GM13976 (cell line): ENCODE measurements at regions not wholly inside any gene's neighbourhood (a gene's known extent, or its start where the extent isn't known, plus 50 kb on each side); places are given as distances from the start of the nearest gene placed in this dataset.
"Not testable (repeated sequence)": the region's sequence is repeated elsewhere in the genome, so short reads cannot be mapped to it uniquely, and the experiment has no call there.

Experiments used
- DNase-seq: peaks from one replicate; pipeline ENCODE4 v3.0.0; 2012; ENCODE audit warnings: low spot score
- in situ Hi-C: fragments of 300-500 bp; cut with MboI; formaldehyde crosslinking; loops from one replicate; pipeline ENCODE4 v1.12.0; 2022; ENCODE audit warnings: low sequenced_read_pairs, mixed read lengths, inconsistent platforms; ENCODE audit not compliant: unreplicated experiment
- TF ChIP-seq, protein P1 (sequence below): IDR thresholded peaks from 2 replicates; pipeline ENCODE4 v1.5.1; 2012; ENCODE audit warnings: borderline replicate concordance, mild to moderate bottlenecking; ENCODE audit not compliant: insufficient read depth; ENCODE audit errors: extremely low read depth, missing control alignments, control extremely low read depth

GRCh38 chr13:61531383-61532065 lies 115.9 kb upstream of the PCDH20 start:
- no peak for DNase-seq
- in situ Hi-C loops = no loop called here
- TF ChIP-seq, protein P1, sequence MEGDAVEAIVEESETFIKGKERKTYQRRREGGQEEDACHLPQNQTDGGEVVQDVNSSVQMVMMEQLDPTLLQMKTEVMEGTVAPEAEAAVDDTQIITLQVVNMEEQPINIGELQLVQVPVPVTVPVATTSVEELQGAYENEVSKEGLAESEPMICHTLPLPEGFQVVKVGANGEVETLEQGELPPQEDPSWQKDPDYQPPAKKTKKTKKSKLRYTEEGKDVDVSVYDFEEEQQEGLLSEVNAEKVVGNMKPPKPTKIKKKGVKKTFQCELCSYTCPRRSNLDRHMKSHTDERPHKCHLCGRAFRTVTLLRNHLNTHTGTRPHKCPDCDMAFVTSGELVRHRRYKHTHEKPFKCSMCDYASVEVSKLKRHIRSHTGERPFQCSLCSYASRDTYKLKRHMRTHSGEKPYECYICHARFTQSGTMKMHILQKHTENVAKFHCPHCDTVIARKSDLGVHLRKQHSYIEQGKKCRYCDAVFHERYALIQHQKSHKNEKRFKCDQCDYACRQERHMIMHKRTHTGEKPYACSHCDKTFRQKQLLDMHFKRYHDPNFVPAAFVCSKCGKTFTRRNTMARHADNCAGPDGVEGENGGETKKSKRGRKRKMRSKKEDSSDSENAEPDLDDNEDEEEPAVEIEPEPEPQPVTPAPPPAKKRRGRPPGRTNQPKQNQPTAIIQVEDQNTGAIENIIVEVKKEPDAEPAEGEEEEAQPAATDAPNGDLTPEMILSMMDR = no peak

GRCh38 chr13:61519214-61519613 lies 103.6 kb upstream of the PCDH20 start:
- in situ Hi-C loops, DNase-seq: not testable (repeated sequence)

DNA sequence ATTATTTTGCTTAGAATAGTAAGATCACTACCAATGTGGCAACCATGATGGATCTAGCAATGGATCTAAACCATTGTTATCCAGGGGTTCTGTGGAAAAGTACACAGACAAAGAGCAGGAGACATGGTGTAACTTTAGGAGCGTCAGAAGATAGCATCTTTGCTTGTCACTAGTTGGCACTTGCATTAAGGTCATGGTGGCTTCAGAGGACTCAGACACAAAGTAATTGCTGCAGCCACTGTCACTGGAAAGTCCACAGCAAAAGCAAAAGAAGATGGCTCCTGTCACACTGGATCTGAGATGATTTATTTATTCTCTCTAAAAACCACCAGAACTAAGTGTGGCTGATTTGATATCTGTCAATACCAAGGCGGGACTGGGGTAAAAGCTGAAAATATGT lies 93.3 kb upstream of the PCDH20 start:
- DNase-seq = no peak
- in situ Hi-C loops = no loop called here
- TF ChIP-seq, protein P1 = no peak

GRCh38 chr13:61500176-61500575 lies 84.5 kb upstream of the PCDH20 start:
- TF ChIP-seq, protein P1 = no peak
- in situ Hi-C loops = no loop called here
- DNase-seq = no peak

DNA sequence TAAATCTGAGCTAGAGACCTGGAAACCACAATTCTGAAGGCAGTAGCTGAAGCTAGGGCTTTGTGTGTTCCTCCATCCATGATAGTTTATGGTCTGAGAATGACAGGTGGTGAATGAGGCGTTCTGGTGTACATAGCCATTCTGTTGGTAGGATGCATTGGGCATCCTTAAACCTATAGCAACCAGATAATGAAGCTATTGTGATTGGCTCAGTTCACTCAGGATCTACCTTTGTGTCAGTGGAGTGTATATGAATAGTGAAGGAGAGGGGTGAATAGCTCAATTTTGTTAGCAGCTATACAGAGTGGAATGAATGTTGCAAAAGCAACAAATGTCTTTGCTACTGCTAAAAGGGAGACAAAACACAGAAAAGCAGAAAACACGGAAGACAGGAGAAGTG lies 80.0 kb upstream of the PCDH20 start:
- TF ChIP-seq, protein P1 = no peak
- in situ Hi-C loops = no loop called here
- no peak for DNase-seq

GRCh38 chr13:61493556-61493955 lies 77.9 kb upstream of the PCDH20 start:
- DNase-seq, in situ Hi-C loops: not testable (repeated sequence)

- DNase-seq = no peak
- in situ Hi-C loops = no loop called here
- TF ChIP-seq, protein P1 = no peak
Observed at GRCh38 chr13:61486496-61486895, 70.8 kb upstream of the PCDH20 start.
